GM21717 (cell line): ENCODE measurements at regions not wholly inside any gene's neighbourhood (a gene's known extent, or its start where the extent isn't known, plus 50 kb on each side); places are given as distances from the start of the nearest gene placed in this dataset.
A peak's percentile ranks its signal among the peaks of the same experiment; 100 is the strongest.

Experiments
- ATAC-seq: cut with Tn5 transposase; IDR thresholded peaks from one replicate; pipeline ENCODE4 v1.9.1; 2021; ENCODE audit warnings: mild to moderate bottlenecking, moderate library complexity; ENCODE audit not compliant: unreplicated experiment

DNA sequence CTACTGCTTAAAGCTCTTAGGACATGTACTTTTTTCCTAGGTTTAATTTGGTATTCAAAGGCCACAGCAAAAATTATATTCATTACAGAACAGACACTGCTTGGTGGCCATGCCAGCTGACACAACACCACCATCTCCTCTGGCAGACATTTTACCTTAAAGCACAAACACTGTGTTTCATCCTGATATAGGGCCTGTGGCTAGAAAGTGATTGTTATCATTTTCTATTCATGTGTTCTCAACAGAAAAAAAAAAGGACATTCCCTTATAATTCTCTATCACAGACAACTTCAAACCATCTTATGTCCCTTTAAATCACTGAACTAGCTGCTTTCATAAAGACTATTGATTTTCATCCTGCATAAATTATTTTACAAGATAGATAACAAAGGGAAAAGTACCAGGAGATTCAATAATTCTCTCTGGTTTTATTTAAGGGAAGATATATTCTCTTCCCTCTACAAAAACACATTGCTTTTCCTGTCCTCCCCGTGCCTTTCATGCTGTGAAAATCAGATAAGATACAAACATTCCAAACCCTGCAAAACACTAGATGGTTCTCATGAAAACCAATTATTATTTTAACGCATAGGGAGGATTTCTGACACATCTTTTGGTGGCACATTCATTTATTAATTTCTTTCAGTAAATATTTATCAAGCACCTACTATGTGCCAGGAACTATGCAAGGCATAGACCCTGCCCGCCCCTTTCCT is 139.3 kb upstream of the TMCC3 start:
- ATAC-seq = no peak

DNA sequence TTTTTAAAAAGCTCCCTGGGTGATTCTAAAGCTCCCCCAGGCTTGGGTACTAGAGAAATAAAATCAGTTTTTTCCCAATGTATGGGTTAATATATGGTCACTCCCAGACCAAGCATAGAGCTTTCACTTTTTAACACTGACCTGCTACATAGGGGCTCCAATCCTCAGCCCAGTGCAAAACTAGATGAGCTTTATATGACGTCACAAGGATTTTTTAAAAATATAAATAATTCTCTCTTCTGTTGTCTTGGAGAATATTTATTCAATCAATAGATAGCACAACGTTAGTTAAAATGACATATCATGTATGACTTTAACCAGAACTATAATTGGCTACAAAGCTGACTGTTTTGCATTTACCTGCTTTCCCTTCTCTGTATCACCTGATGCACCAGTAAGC is 137.9 kb upstream of the TMCC3 start:
- no peak for ATAC-seq

DNA sequence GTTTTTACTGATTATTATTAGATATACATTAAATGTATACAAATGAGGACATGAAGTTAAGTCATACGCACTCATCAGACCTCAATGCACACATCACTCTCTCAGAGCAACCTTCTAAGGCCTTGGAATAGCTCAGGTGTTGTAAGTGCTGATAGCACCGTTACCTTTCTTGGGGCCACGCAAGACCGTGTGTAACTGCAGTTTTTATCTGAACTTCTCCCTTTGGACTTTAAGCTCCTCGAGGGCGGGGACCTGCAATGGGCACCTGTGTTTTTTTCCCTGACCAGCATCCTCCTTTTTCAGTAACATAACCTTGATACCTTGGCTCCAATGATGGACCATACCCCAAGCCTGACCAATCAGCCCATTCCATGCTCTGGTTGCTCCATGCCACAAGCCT is 136.5 kb upstream of the TMCC3 start:
- no peak for ATAC-seq

DNA sequence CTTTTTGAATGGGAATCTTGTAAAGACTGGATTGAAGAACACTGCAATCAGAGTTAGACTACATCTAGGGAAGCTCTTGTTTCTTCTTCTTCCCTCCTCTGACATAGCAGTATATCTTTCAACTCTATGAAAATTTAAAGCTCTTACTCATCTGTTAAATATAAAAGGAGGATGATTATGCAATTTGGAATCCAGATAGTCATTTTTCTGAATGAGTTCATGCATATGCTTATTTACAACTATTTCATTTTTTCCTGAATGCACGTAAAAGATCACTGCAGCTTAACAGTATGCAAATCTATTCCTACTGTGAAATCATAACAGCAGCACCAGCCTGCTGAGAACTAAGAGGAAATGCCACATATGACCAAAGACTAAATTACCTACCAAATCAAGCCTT is 133.5 kb upstream of the TMCC3 start:
- no peak for ATAC-seq

DNA sequence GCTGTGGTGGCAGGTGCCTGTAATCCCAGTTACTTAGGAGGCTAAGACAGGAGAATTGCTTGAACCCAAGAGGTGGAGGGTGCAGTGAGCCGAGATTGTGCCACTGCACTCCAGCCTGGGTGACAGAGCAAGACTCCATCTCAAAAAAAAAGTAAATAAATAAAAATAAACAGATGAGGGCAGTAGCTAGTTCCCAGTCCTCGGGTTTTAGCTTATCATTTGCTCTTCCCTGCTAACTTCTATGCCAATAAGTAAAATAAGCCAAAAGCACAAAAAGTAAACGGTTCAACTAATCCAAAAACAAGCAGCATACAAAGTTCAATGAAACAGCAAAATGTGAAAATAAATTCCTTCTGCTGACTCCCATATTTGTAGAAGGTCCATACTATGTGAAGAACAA is 133.0 kb upstream of the TMCC3 start:
- no peak for ATAC-seq

- no peak for ATAC-seq
Observed at GRCh38 chr12:94781835-94782234, 131.5 kb upstream of the TMCC3 start.

DNA sequence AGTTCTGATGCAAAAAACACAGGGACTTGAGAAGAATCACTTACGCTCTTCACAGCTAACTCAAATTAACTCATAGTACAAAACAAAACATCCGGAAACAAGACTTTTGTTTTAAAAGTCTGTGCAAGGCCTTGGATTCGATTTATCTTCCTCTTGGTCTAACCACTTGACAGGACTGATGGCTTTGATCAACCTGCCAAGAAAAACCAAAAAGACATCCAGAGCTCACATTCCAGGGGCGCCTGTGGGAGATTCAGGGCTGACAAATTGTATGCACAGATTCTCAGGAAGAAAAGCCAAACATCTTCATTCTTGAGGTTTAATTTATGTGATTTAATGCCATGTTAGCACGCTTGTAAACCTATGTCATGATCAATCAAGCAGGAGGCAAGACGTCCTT is 129.1 kb upstream of the TMCC3 start:
- no peak for ATAC-seq

- ATAC-seq = no peak
Observed at GRCh38 chr12:94777936-94778335, 127.6 kb upstream of the TMCC3 start.

DNA sequence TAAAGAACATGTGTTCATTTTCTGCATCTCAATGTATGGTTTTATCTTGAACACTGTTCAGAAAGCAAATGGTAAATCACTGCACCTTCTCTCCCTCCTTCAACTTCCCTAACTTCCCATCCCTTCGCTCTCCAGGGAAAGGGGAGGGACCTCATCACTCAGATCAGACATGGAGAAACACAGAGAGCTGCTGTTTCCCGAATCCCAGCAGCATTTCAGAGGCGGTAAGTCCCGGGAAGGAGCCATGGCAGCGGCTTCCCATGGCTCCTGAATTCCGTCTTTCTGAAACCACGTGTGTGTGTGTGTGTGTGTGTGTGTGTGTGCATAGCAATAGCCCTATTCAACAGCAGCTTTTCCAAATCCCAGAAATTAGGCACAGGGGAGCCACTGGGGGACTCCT is 125.4 kb upstream of the TMCC3 start:
- ATAC-seq = no peak

DNA sequence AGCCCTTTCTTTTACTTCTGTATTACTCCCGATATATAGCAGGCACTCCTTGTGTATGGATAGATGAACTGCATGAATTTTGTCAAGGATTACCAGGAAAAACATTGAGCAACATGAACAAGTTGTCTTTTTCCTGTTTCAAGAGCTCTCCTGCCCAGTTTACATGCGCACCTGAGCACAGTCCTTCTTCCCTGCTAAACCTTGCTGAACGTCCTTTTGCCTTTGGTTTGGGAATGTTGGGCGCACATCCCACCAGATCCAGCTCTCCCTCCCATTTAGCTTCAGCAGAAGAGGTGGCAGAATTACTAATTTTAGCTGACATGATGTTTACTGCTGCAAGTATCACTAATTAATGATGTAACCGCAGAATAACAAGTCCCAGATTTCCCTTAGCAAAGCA is 121.4 kb upstream of the TMCC3 start:
- no peak for ATAC-seq

DNA sequence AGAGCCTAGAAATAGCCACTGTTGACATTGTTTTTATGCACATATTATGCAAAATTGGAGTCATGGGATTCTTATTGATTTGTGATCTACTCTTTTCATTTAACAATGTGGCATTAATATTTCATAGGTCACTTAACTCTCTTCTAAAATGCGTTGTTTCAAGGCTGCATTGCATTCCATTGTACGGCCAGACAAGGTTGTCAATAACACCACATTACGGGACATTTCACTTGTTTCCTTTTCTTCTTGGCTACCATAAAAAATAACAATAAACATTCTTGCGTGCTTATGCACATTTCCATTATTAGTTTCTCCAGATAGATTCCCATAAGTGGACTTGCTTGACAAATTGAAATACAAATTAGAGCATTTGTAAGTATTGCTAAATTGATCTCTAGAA is 120.8 kb upstream of the TMCC3 start:
- ATAC-seq = no peak

DNA sequence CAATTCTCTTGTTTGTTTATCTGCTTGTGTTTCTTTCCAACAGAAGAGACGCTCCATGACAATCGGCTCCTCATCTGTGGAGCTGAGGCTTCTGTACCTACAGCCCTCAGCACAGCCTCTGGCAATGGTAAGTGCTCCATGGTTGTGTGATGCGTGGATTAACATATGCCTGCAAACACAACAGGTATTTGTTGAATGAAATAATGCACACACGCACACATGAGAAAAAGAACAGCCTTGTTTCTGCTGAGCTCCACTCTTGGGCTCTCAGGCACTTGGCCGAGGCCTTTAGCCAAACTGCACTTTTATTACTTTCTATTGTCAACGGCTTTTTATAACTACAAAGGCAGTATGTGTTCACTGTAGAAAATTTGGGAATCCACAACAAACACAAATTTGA is 120.4 kb upstream of the TMCC3 start:
- no peak for ATAC-seq

DNA sequence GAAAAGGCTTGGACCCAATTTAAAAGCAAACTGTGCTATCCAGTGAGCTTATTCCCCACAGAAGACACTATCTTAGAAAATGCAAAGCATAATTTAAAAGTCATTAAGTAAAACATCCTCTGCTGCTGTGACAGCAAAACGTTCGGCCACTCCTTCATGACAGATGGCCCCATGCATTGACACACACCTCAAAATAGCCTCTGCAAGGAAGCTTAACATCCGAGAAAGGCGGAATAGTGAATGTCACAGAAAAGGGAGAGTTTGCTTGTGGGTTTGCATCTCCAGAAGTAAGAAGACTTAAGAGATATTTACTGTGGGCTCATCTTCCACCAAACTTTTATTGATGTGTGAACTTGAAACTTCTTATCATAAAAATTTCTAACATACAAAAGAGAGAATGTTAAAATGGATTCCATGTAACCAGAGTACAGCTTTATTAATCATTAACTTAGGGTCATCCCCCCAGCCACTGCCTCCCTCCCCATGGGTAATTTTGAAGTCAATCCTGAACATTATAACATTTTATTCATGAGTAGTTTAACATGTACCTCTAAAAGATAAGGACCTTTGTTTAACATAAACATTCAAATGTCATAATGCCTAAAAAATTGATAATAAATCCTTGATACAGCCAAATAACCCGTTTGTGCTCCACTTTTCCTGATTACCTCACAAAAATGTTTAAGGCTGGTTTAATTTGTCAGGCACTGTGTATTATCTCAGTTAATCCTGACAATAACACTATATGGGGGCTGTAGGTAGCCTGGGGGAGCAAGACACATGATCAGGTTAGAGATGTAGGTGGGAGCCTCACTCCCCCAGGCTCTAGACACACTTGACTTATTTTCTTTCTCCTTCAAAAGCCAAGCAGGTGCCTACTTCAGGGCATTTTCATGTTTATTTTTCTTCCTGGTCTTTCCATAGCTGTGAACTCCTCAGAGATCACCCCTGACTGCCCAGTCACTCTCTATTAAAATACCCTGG is 119.7 kb upstream of the TMCC3 start:
- ATAC-seq = no peak

GRCh38 chr12:94769047-94769420 is 118.7 kb upstream of the TMCC3 start:
- ATAC-seq = peak; percentile 85

- ATAC-seq = peak; percentile 38
Observed at GRCh38 chr12:94768398-94769046, 118.2 kb upstream of the TMCC3 start.

DNA sequence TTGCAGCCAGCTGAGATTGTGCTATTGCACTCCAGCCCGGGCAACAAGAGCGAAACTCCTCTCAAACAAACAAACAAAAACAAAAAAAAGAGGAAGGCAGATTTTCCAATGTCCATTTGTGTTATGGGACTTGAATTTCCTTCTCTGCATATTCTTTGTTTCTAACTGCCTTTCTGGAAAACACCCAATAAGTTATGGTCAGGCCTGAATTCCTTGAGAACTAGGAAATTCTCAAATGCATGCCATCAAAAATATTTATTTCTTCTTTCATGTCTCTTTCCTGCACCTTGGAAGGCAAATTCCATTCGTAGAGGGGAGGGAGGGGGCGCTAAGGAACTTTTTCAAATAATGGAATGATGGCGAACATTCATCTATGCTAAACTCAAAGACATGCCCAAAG is 117.6 kb upstream of the TMCC3 start:
- ATAC-seq = no peak

DNA sequence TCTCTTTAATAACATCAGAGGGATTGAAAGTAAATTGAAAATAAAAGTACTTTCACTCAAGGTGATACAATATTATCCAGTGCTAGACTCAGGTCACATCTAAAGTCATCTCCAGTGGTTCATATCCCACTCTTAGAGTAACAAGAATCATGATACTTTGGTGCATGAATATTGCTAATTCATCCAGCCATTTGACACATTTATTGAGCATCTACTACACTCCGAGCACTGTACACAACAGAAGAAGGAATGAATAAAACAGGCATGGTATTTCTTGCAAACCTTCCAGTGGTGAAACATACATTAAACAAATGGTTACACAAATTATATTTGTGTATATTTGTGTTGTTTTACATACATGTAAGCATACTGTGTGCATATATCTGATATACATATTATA is 116.0 kb upstream of the TMCC3 start:
- no peak for ATAC-seq

GRCh38 chr12:94763462-94763861 is 113.1 kb upstream of the TMCC3 start:
- no peak for ATAC-seq

GRCh38 chr12:94762943-94763342 is 112.6 kb upstream of the TMCC3 start:
- no peak for ATAC-seq

GRCh38 chr12:94762259-94762942 is 112.0 kb upstream of the TMCC3 start:
- ATAC-seq = peak; percentile 73

DNA sequence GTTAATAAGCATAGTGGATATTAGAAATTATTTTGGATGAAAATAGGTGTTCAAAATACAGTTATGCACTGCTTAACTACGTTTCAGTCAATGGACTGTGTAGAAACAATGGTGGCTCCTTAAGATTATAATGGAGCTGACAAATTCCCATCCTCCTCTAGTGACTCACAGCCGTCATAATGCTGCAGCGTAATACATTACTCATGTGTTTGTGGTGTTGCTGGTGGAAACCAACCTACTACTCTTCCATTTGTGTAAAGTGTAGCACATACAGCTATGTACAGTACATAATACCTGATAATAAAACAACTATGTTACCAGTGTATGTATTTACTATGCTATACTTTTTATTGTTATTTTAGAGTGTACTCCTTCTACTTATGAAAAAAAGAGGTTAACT is 111.2 kb upstream of the TMCC3 start:
- ATAC-seq = no peak
